ENCODE measurements at regions not wholly inside any gene's neighbourhood (a gene's known extent, or its start where the extent isn't known, plus 50 kb on each side); places are given as distances from the start of the nearest gene placed in this dataset.

- 3% methylated on average over 8 of the region's 8 CpGs for WGBS (ENCODE audit: low lambda C conversion rate)
- H2AFZ ChIP-seq (ENCODE audit: low read depth) = no peak overlapping the region
- no peaks in the 10 kb centered on the region for H3K4me1 ChIP-seq (ENCODE audit: control insufficient read depth in 1 of 2, insufficient read depth in 2 of 2, low read depth in 1 of 2, low read length in 1 of 2)
- no peaks in the 10 kb centered on the region for H3K9me2 ChIP-seq
- no peaks in the 10 kb centered on the region for H3F3A ChIP-seq (replicated peaks; ENCODE audit: insufficient read depth)
- no peak overlapping the region for H3K9ac ChIP-seq
- H3K27ac ChIP-seq (ENCODE audit: low read depth in 2 of 2, low read length in 1 of 2) = no peak overlapping the region
- H3K36me3 ChIP-seq (replicated peaks in 1 of 2; ENCODE audit: control insufficient read depth in 1 of 2, insufficient read depth in 2 of 2, low read length in 1 of 2) = no peaks in the 10 kb centered on the region
- H3K4me2 ChIP-seq = no peak overlapping the region
- CTCF ChIA-PET = no interaction called here
- no peaks in the 10 kb centered on the region for H3K79me2 ChIP-seq (ENCODE audit: insufficient read depth)
- no peak overlapping the region for H3K4me3 ChIP-seq (ENCODE audit: low read depth in 2 of 2, low read length in 1 of 2)
- no peaks in the 10 kb centered on the region for H4K20me1 ChIP-seq (ENCODE audit: insufficient read depth)
- no peak for DNase-seq
- no peaks in the 10 kb centered on the region for H3K9me3 ChIP-seq
- H3K27me3 ChIP-seq (ENCODE audit: insufficient read depth) = peaks cover 6% of the 10 kb centered on the region
- TF ChIP-seq RFX5 (IDR thresholded peaks at IDR 0.05; ENCODE audit: low read length) (no peak), TCF12 (IDR thresholded peaks at IDR 0.05) (no peak)
- TF ChIP-seq, protein P1, sequence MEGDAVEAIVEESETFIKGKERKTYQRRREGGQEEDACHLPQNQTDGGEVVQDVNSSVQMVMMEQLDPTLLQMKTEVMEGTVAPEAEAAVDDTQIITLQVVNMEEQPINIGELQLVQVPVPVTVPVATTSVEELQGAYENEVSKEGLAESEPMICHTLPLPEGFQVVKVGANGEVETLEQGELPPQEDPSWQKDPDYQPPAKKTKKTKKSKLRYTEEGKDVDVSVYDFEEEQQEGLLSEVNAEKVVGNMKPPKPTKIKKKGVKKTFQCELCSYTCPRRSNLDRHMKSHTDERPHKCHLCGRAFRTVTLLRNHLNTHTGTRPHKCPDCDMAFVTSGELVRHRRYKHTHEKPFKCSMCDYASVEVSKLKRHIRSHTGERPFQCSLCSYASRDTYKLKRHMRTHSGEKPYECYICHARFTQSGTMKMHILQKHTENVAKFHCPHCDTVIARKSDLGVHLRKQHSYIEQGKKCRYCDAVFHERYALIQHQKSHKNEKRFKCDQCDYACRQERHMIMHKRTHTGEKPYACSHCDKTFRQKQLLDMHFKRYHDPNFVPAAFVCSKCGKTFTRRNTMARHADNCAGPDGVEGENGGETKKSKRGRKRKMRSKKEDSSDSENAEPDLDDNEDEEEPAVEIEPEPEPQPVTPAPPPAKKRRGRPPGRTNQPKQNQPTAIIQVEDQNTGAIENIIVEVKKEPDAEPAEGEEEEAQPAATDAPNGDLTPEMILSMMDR (IDR thresholded peaks at IDR 0.05) = no peak
- POLR2A ChIA-PET = no interaction called here
These were observed 231.8 kb downstream of the FGF9 start for GRCh38 chr13:21902709-21903098.

DNA sequence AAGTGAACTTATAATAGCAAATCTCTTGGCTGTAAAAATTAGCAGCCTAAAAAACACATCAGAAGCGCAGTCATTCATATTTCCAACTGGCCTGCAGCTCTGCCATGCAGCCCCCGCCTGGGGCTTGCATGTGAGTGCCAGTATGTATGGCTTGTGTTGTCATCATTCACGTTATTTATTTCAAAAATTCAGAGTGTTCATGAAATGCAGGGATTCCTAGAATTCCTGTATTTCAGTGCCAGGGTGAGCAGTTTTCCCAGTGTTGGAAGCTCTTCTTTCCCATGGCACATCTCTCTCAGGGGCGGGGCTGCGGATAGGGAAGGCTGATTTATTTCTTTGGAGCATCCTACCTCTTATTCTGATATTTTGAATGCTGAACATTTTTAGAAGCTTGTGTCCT, 234.6 kb downstream of the FGF9 start:
- H3K4me3 ChIP-seq (ENCODE audit: low read depth in 2 of 2, low read length in 1 of 2) = no peak overlapping the region
- POLR2A ChIA-PET = no interaction called here
- CTCF ChIA-PET = no interaction called here
- no peaks in the 10 kb centered on the region for H3K9me2 ChIP-seq
- H3K79me2 ChIP-seq (ENCODE audit: insufficient read depth) = no peaks in the 10 kb centered on the region
- no peak overlapping the region for H3K9ac ChIP-seq
- H3K4me1 ChIP-seq (ENCODE audit: control insufficient read depth in 1 of 2, insufficient read depth in 2 of 2, low read depth in 1 of 2, low read length in 1 of 2) = no peaks in the 10 kb centered on the region
- TF ChIP-seq SMC3 (IDR thresholded peaks at IDR 0.05; ENCODE audit: low read depth, low read length) = no peak
- TF ChIP-seq, protein P2, sequence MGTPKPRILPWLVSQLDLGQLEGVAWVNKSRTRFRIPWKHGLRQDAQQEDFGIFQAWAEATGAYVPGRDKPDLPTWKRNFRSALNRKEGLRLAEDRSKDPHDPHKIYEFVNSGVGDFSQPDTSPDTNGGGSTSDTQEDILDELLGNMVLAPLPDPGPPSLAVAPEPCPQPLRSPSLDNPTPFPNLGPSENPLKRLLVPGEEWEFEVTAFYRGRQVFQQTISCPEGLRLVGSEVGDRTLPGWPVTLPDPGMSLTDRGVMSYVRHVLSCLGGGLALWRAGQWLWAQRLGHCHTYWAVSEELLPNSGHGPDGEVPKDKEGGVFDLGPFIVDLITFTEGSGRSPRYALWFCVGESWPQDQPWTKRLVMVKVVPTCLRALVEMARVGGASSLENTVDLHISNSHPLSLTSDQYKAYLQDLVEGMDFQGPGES (IDR thresholded peaks at IDR 0.05; ENCODE audit: low read depth, low read length) = no peak
- TF ChIP-seq POLR2AphosphoS5 (IDR thresholded peaks at IDR 0.05; ENCODE audit: low read depth, low read length) = no peak
- TF ChIP-seq MEF2A (IDR thresholded peaks at IDR 0.05; ENCODE audit: borderline replicate concordance, low read depth) = no peak
- TF ChIP-seq, protein P3, sequence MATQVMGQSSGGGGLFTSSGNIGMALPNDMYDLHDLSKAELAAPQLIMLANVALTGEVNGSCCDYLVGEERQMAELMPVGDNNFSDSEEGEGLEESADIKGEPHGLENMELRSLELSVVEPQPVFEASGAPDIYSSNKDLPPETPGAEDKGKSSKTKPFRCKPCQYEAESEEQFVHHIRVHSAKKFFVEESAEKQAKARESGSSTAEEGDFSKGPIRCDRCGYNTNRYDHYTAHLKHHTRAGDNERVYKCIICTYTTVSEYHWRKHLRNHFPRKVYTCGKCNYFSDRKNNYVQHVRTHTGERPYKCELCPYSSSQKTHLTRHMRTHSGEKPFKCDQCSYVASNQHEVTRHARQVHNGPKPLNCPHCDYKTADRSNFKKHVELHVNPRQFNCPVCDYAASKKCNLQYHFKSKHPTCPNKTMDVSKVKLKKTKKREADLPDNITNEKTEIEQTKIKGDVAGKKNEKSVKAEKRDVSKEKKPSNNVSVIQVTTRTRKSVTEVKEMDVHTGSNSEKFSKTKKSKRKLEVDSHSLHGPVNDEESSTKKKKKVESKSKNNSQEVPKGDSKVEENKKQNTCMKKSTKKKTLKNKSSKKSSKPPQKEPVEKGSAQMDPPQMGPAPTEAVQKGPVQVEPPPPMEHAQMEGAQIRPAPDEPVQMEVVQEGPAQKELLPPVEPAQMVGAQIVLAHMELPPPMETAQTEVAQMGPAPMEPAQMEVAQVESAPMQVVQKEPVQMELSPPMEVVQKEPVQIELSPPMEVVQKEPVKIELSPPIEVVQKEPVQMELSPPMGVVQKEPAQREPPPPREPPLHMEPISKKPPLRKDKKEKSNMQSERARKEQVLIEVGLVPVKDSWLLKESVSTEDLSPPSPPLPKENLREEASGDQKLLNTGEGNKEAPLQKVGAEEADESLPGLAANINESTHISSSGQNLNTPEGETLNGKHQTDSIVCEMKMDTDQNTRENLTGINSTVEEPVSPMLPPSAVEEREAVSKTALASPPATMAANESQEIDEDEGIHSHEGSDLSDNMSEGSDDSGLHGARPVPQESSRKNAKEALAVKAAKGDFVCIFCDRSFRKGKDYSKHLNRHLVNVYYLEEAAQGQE (IDR thresholded peaks at IDR 0.05; ENCODE audit: low read depth, low read length) = no peak
- no peak for TF ChIP-seq TAF1 (IDR thresholded peaks at IDR 0.05; ENCODE audit: borderline replicate concordance, low read depth, low read length)
- no peak overlapping the region for H3K27ac ChIP-seq (ENCODE audit: low read depth in 2 of 2, low read length in 1 of 2)
- peaks cover 7% of the 10 kb centered on the region for H3K27me3 ChIP-seq (ENCODE audit: insufficient read depth)
- H3K9me3 ChIP-seq = no peaks in the 10 kb centered on the region
- no peaks in the 10 kb centered on the region for H4K20me1 ChIP-seq (ENCODE audit: insufficient read depth)
- 20% methylated on average over 5 of the region's 5 CpGs for WGBS (ENCODE audit: low lambda C conversion rate)
- no peaks in the 10 kb centered on the region for H3K36me3 ChIP-seq (replicated peaks in 1 of 2; ENCODE audit: control insufficient read depth in 1 of 2, insufficient read depth in 2 of 2, low read length in 1 of 2)
- no peaks in the 10 kb centered on the region for H3F3A ChIP-seq (replicated peaks; ENCODE audit: insufficient read depth)
- no peak overlapping the region for H2AFZ ChIP-seq (ENCODE audit: low read depth)
- no peak for DNase-seq
- H3K4me2 ChIP-seq = no peak overlapping the region

All from SK-N-SH (cell line).